ENCODE measurements at regions not wholly inside any gene's neighbourhood (a gene's known extent, or its start where the extent isn't known, plus 50 kb on each side); places are given as distances from the start of the nearest gene placed in this dataset.

DNA sequence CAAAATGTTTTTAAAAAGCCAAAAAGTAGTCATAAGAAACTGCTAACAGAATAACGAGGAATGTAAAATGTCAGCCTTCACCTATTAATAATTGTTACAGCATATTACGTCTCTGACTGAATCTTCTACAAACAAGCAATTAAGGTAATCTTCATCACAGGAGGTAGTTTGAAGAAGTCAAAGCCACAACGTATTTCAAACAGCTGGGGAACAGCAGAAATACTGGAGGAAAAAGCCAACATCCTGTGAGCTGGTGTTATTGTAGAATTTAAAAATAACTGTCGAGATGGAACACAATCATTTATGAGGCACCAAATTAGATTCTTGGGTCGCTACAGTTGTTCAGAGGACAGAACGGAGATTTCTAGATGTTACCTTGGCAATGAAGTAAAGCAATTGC is 450.5 kb downstream of the AGTPBP1 start:
- Histone ChIP-seq H3K4me2 (ENCODE audit: control insufficient read depth, extremely low read depth, insufficient read depth, low read depth, low read length) (no peak overlapping the region), H3K9ac (ENCODE audit: control insufficient read depth, extremely low read depth, insufficient read depth, low read length) (no peak overlapping the region), H3K27ac (ENCODE audit: control insufficient read depth, insufficient read depth, low read length) (no peak overlapping the region), H4K20me1 (ENCODE audit: control insufficient read depth, extremely low read depth, insufficient read depth, low read length) (no peaks in the 10 kb centered on the region), H3K79me2 (ENCODE audit: control insufficient read depth, insufficient read depth, low read length) (no peaks in the 10 kb centered on the region), H2AFZ (ENCODE audit: control insufficient read depth, low read length) (no peak overlapping the region), H3K4me1 (ENCODE audit: control insufficient read depth, extremely low read depth, insufficient read depth, low read length) (no peaks in the 10 kb centered on the region), H3K9me3 (ENCODE audit: control insufficient read depth, low read depth, low read length) (no peaks in the 10 kb centered on the region), H3K27me3 (ENCODE audit: control insufficient read depth, extremely low read depth, insufficient read depth, low read length) (no peaks in the 10 kb centered on the region), H3K36me3 (ENCODE audit: control insufficient read depth in 2 of 2, extremely low read depth in 1 of 2, insufficient read depth in 2 of 2, low read length in 2 of 2) (no peaks in the 10 kb centered on the region), H3K4me3 (ENCODE audit: control insufficient read depth in 2 of 3, extremely low read depth in 1 of 3, insufficient read depth in 2 of 3, low read depth in 1 of 3, low read length in 3 of 3) (no peak overlapping the region), H3K9me1 (ENCODE audit: control insufficient read depth, extremely low read depth, insufficient read depth, low read length) (no peaks in the 10 kb centered on the region)
- DNase-seq (ENCODE audit: low read depth, low spot score) = no peak
- dilution Hi-C loops (cut with MboI; ENCODE audit: extremely low pct_ligation_motif_present, low sequenced_read_pairs) = no loop called here
- no peak for FAIRE-seq
- TF ChIP-seq EZH2 (IDR thresholded peaks at IDR 0.05; ENCODE audit: low read length) = no peak
- TF ChIP-seq, protein P1, sequence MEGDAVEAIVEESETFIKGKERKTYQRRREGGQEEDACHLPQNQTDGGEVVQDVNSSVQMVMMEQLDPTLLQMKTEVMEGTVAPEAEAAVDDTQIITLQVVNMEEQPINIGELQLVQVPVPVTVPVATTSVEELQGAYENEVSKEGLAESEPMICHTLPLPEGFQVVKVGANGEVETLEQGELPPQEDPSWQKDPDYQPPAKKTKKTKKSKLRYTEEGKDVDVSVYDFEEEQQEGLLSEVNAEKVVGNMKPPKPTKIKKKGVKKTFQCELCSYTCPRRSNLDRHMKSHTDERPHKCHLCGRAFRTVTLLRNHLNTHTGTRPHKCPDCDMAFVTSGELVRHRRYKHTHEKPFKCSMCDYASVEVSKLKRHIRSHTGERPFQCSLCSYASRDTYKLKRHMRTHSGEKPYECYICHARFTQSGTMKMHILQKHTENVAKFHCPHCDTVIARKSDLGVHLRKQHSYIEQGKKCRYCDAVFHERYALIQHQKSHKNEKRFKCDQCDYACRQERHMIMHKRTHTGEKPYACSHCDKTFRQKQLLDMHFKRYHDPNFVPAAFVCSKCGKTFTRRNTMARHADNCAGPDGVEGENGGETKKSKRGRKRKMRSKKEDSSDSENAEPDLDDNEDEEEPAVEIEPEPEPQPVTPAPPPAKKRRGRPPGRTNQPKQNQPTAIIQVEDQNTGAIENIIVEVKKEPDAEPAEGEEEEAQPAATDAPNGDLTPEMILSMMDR (optimal IDR thresholded peaks at IDR 0.05 in 1 of 3, IDR thresholded peaks at IDR 0.05 in 1 of 3, conservative IDR thresholded peaks at IDR 0.05 in 1 of 3; ENCODE audit: extremely low read depth in 1 of 3, insufficient read depth in 2 of 3, low read length in 3 of 3) = no peak

- Histone ChIP-seq H2AFZ (ENCODE audit: control insufficient read depth, low read length) (no peak overlapping the region), H3K9me3 (ENCODE audit: control insufficient read depth, low read depth, low read length) (no peaks in the 10 kb centered on the region), H3K4me1 (ENCODE audit: control insufficient read depth, extremely low read depth, insufficient read depth, low read length) (no peaks in the 10 kb centered on the region), H3K4me2 (ENCODE audit: control insufficient read depth, extremely low read depth, insufficient read depth, low read depth, low read length) (no peak overlapping the region), H3K9ac (ENCODE audit: control insufficient read depth, extremely low read depth, insufficient read depth, low read length) (no peak overlapping the region), H3K36me3 (ENCODE audit: control insufficient read depth in 2 of 2, extremely low read depth in 1 of 2, insufficient read depth in 2 of 2, low read length in 2 of 2) (no peaks in the 10 kb centered on the region), H3K27me3 (ENCODE audit: control insufficient read depth, extremely low read depth, insufficient read depth, low read length) (no peaks in the 10 kb centered on the region), H4K20me1 (ENCODE audit: control insufficient read depth, extremely low read depth, insufficient read depth, low read length) (no peaks in the 10 kb centered on the region), H3K9me1 (ENCODE audit: control insufficient read depth, extremely low read depth, insufficient read depth, low read length) (no peaks in the 10 kb centered on the region), H3K27ac (ENCODE audit: control insufficient read depth, insufficient read depth, low read length) (no peak overlapping the region), H3K4me3 (ENCODE audit: control insufficient read depth in 2 of 3, extremely low read depth in 1 of 3, insufficient read depth in 2 of 3, low read depth in 1 of 3, low read length in 3 of 3) (no peak overlapping the region), H3K79me2 (ENCODE audit: control insufficient read depth, insufficient read depth, low read length) (no peaks in the 10 kb centered on the region)
- FAIRE-seq (no peak), DNase-seq (ENCODE audit: low read depth, low spot score) (no peak)
- dilution Hi-C loops (cut with MboI; ENCODE audit: extremely low pct_ligation_motif_present, low sequenced_read_pairs) = no loop called here
- TF ChIP-seq, protein P1 (optimal IDR thresholded peaks at IDR 0.05 in 1 of 3, IDR thresholded peaks at IDR 0.05 in 1 of 3, conservative IDR thresholded peaks at IDR 0.05 in 1 of 3; ENCODE audit: extremely low read depth in 1 of 3, insufficient read depth in 2 of 3, low read length in 3 of 3) = no peak
- no peak for TF ChIP-seq EZH2 (IDR thresholded peaks at IDR 0.05; ENCODE audit: low read length)
These were observed 451.7 kb downstream of the AGTPBP1 start for GRCh38 chr9:85290019-85290418.
